GM19395 (cell line): ENCODE measurements at regions not wholly inside any gene's neighbourhood (a gene's known extent, or its start where the extent isn't known, plus 50 kb on each side); places are given as distances from the start of the nearest gene placed in this dataset.
"Not testable (repeated sequence)": the region's sequence is repeated elsewhere in the genome, so short reads cannot be mapped to it uniquely, and the experiment has no call there.

Experiments used
- ATAC-seq: cut with Tn5 transposase; IDR thresholded peaks from one replicate; pipeline ENCODE4 v1.9.1; 2021; ENCODE audit warnings: mild to moderate bottlenecking, moderate library complexity; ENCODE audit not compliant: unreplicated experiment

- ATAC-seq = no peak
These were observed 129.2 kb downstream of the GLUL start for GRCh38 chr1:182262425-182262824.

- ATAC-seq = peak; percentile 56
These were observed 129.9 kb downstream of the GLUL start for GRCh38 chr1:182261655-182262054.

- no peak for ATAC-seq
These were observed 131.1 kb downstream of the GLUL start for GRCh38 chr1:182260516-182260915.

GRCh38 chr1:182259968-182260367, 131.6 kb downstream of the GLUL start:
- no peak for ATAC-seq

GRCh38 chr1:182259229-182259872, 132.2 kb downstream of the GLUL start:
- ATAC-seq = peak; percentile 74

GRCh38 chr1:182257369-182258063, 134.1 kb downstream of the GLUL start:
- ATAC-seq = no peak

GRCh38 chr1:182256931-182257330, 134.7 kb downstream of the GLUL start:
- ATAC-seq = no peak

GRCh38 chr1:182255494-182255893, 136.1 kb downstream of the GLUL start:
- no peak for ATAC-seq

GRCh38 chr1:182253319-182253860, 138.2 kb downstream of the GLUL start:
- no peak for ATAC-seq

- no peak for ATAC-seq
These were observed 140.0 kb downstream of the GLUL start for GRCh38 chr1:182251561-182251960.

GRCh38 chr1:182249201-182249676, 142.4 kb downstream of the GLUL start:
- peak; percentile 87 for ATAC-seq

GRCh38 chr1:182248721-182249120, 142.9 kb downstream of the GLUL start:
- ATAC-seq = peak; percentile 14

- ATAC-seq = not testable (repeated sequence)
These were observed 143.8 kb downstream of the GLUL start for GRCh38 chr1:182247813-182248212.

GRCh38 chr1:182246783-182247182, 144.8 kb downstream of the GLUL start:
- no peak for ATAC-seq

GRCh38 chr1:182245040-182245439, 146.6 kb downstream of the GLUL start:
- no peak for ATAC-seq

- no peak for ATAC-seq
These were observed 147.1 kb downstream of the GLUL start for GRCh38 chr1:182244451-182244850.

GRCh38 chr1:182242641-182243040, 148.9 kb downstream of the GLUL start:
- ATAC-seq = no peak

GRCh38 chr1:182240085-182240484, 151.5 kb downstream of the GLUL start:
- ATAC-seq = no peak

GRCh38 chr1:182238421-182238820, 153.2 kb downstream of the GLUL start:
- no peak for ATAC-seq

GRCh38 chr1:182237329-182237728, 154.3 kb downstream of the GLUL start:
- no peak for ATAC-seq

GRCh38 chr1:182236651-182237077, 154.9 kb downstream of the GLUL start:
- ATAC-seq = no peak
